ENCODE measurements at regions not wholly inside any gene's neighbourhood (a gene's known extent, or its start where the extent isn't known, plus 50 kb on each side); places are given as distances from the start of the nearest gene placed in this dataset.

GRCh38 chr1:87584586-87584985 is 255.9 kb downstream of the LMO4 start:
- no peak overlapping the region for H3K27ac ChIP-seq
- H3K27me3 ChIP-seq, result no peaks in the 10 kb centered on the region
- DNase-seq, result no peak
- 0 out of 2 replicates have a peak, but pooled peaks cover 2% of the 10 kb centered on the region for H3K36me3 ChIP-seq
- no peaks in the 10 kb centered on the region for H3K4me1 ChIP-seq
- no peaks in the 10 kb centered on the region for H3K9me3 ChIP-seq (replicated peaks)
- no peak overlapping the region for H3K4me3 ChIP-seq

DNA sequence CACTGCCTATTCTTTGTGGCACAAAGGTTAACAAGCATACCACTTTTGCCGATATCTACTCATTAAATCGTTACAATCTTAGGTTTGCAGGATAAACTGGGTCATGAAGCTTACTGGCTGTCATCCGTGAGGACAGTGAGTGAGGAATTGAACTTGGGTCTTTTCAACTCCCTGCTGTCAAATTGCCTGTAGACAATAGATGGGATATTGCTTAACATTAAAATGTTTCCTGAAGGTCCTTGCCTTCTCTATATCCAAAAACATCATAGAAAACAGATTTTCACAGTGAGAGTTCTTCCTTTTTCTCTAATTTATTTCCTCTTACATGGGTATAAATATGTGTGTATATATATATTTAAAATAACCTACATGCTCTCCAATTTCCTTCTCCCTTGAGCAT is 257.8 kb downstream of the LMO4 start:
- H3K9me3 ChIP-seq (replicated peaks), result no peaks in the 10 kb centered on the region
- no peak for DNase-seq
- H3K4me3 ChIP-seq, result no peak overlapping the region
- H3K27me3 ChIP-seq, result no peaks in the 10 kb centered on the region
- no peak overlapping the region for H3K27ac ChIP-seq
- H3K4me1 ChIP-seq, result no peaks in the 10 kb centered on the region
- 0 out of 2 replicates have a peak, but pooled peaks cover 2% of the 10 kb centered on the region for H3K36me3 ChIP-seq

DNA sequence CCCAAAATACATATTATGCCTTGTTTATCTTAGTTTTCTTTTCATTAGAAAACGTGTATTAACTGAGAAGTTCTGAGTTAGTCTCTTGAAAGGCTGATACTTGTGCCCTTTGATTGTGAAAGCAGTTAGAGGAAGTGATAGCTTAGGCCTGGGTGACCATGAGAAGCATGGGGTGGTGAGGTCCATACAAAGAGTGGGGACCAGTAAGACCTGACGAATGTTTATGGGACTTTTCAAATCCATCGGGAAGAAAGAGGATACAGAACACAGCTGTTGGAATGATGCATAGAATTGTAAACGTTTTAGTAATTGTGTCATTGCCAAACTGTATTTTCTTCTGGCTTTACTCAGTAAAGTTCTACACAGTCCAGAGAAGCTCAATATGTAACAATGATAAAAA is 259.8 kb downstream of the LMO4 start:
- no peak for DNase-seq
- no peak overlapping the region for H3K27ac ChIP-seq
- no peak overlapping the region for H3K4me3 ChIP-seq
- H3K9me3 ChIP-seq (replicated peaks), result no peaks in the 10 kb centered on the region
- H3K36me3 ChIP-seq, result 0 out of 2 replicates have a peak, but pooled peaks cover 2% of the 10 kb centered on the region
- no peaks in the 10 kb centered on the region for H3K27me3 ChIP-seq
- no peaks in the 10 kb centered on the region for H3K4me1 ChIP-seq

GRCh38 chr1:87591492-87591891 is 262.8 kb downstream of the LMO4 start:
- no peaks in the 10 kb centered on the region for H3K36me3 ChIP-seq
- no peak for DNase-seq
- H3K9me3 ChIP-seq (replicated peaks), result no peaks in the 10 kb centered on the region
- H3K27me3 ChIP-seq, result no peaks in the 10 kb centered on the region
- H3K4me3 ChIP-seq, result no peak overlapping the region
- H3K27ac ChIP-seq, result no peak overlapping the region
- no peaks in the 10 kb centered on the region for H3K4me1 ChIP-seq

DNA sequence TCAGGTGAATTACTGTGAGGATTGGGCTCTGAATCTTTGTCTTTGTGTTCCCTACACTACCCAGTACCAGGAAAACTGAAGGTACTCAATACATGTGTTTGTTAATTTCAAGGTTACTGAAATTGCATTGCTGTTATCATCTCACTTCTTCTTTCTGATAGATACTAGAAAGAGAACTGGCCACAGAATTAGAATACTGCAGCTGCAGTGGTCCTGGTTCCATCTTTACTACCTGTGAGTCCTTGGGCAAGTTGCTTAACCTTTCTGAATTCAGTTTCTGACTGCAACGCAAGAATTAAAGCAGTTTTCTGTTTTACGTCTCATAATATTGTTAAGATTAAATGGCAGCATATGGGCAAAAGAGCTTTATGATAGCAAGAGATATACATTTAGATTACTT is 263.5 kb downstream of the LMO4 start:
- Histone ChIP-seq H3K9me3 (replicated peaks) (no peaks in the 10 kb centered on the region), H3K36me3 (no peaks in the 10 kb centered on the region), H3K4me1 (no peaks in the 10 kb centered on the region), H3K27me3 (no peaks in the 10 kb centered on the region), H3K4me3 (no peak overlapping the region), H3K27ac (no peak overlapping the region)
- no peak for DNase-seq

GRCh38 chr1:87594736-87595383 is 266.2 kb downstream of the LMO4 start:
- H3K36me3 ChIP-seq, result no peaks in the 10 kb centered on the region
- no peaks in the 10 kb centered on the region for H3K27me3 ChIP-seq
- no peak overlapping the region for H3K27ac ChIP-seq
- H3K4me3 ChIP-seq, result no peak overlapping the region
- peak in 1 of 2 experiments; percentile 9 for DNase-seq
- H3K4me1 ChIP-seq, result no peaks in the 10 kb centered on the region
- no peaks in the 10 kb centered on the region for H3K9me3 ChIP-seq (replicated peaks)

DNA sequence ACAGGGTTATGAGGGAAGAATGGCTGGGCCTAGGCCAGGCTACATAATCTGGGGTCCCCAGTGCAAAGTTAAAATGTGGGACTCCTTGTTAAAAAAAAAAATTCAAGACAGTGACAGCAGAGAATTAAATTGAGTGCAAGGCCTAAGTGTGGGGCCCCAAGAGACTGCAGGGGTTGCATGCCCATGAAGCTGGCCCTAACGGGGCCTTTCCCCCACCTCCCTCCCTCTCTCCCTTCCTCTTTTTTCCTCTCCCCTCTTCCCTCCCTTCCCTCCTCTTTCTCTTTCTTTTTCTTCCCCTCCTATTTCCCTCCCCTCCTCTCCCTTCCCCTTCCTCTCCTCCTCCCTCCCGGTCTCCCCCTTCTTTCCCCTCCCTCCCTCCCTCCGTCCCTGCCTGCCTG is 266.7 kb downstream of the LMO4 start:
- Histone ChIP-seq H3K27me3 (no peaks in the 10 kb centered on the region), H3K36me3 (no peaks in the 10 kb centered on the region), H3K4me3 (no peak overlapping the region), H3K9me3 (replicated peaks) (no peaks in the 10 kb centered on the region), H3K4me1 (no peaks in the 10 kb centered on the region), H3K27ac (no peak overlapping the region)
- DNase-seq, result no peak

DNA sequence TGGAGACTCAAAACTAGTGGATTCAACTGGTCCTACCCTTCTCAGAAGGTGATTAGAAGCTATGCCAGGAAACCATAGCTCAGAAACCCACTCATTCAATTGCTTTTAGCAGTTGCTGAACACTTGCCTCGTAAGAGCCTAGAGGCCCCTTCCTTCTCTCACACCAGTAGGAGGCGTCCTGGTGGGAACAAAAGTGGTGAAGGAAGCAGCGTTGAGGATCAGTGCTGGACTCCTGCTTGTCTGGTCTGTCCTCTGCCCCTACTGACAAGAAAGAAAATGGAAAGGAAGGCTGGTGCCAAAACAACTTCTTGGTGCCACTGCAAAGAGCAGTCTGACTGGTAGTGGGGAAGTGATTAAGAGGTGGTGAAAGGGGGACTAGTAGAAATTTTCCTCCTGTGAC is 269.7 kb downstream of the LMO4 start:
- DNase-seq, result peak in 1 of 2 experiments; percentile 12
- Histone ChIP-seq H3K27me3 (no peaks in the 10 kb centered on the region), H3K27ac (no peak overlapping the region), H3K9me3 (replicated peaks) (no peaks in the 10 kb centered on the region), H3K4me3 (no peak overlapping the region), H3K36me3 (no peaks in the 10 kb centered on the region), H3K4me1 (no peaks in the 10 kb centered on the region)

DNA sequence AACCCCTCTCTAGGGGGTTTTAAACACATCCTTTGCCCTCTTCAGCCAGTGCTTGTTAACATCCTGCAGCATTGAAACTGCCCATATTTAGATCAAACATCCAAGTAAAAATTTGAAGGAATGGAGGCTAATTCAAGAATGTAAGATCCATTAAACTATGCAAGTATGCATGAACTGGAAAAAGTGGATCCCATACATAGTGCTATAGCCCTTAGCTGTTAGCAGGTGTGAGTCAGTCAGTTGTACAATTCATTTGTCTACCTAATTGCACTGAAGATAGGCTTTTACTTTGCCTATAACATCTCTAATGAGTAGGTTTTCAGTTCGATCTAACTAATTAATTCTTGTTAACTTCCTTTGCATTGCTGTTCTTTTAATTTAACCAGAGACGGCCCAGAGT is 270.9 kb downstream of the LMO4 start:
- Histone ChIP-seq H3K4me3 (no peak overlapping the region), H3K36me3 (no peaks in the 10 kb centered on the region), H3K9me3 (replicated peaks) (no peaks in the 10 kb centered on the region), H3K27ac (no peak overlapping the region), H3K27me3 (no peaks in the 10 kb centered on the region), H3K4me1 (no peaks in the 10 kb centered on the region)
- no peak for DNase-seq

GRCh38 chr1:87600055-87600850 is 271.6 kb downstream of the LMO4 start:
- Histone ChIP-seq H3K4me3 (no peak overlapping the region), H3K9me3 (replicated peaks) (no peaks in the 10 kb centered on the region), H3K36me3 (no peaks in the 10 kb centered on the region), H3K27ac (no peak overlapping the region), H3K27me3 (no peaks in the 10 kb centered on the region), H3K4me1 (no peaks in the 10 kb centered on the region)
- no peak for DNase-seq

DNA sequence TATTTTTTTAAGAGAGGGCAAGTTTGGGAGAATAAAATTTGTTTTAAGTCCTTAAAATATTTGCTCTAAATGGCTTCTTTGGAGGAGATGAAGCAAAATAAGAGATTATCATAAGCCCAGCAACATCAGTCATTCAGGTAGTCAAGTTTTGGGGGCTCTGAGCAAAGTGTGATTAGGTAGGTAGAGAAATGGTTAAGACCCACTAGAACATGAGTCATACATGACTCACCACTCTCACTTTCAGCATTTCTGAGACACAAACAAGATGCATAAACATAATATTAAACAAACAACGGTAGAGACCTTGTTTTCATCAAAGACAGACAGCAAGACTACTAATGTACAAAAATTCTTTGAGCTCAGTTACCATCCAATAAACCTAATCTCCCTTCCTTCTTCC is 272.2 kb downstream of the LMO4 start:
- Histone ChIP-seq H3K9me3 (replicated peaks) (no peaks in the 10 kb centered on the region), H3K4me3 (no peak overlapping the region), H3K4me1 (no peaks in the 10 kb centered on the region), H3K27ac (no peak overlapping the region), H3K27me3 (no peaks in the 10 kb centered on the region), H3K36me3 (no peaks in the 10 kb centered on the region)
- DNase-seq, result no peak

- no peaks in the 10 kb centered on the region for H3K27me3 ChIP-seq
- no peak overlapping the region for H3K4me3 ChIP-seq
- no peak overlapping the region for H3K27ac ChIP-seq
- no peaks in the 10 kb centered on the region for H3K36me3 ChIP-seq
- H3K4me1 ChIP-seq, result no peaks in the 10 kb centered on the region
- no peaks in the 10 kb centered on the region for H3K9me3 ChIP-seq (replicated peaks)
- no peak for DNase-seq
Observed at GRCh38 chr1:87603626-87604025, 274.9 kb downstream of the LMO4 start.

DNA sequence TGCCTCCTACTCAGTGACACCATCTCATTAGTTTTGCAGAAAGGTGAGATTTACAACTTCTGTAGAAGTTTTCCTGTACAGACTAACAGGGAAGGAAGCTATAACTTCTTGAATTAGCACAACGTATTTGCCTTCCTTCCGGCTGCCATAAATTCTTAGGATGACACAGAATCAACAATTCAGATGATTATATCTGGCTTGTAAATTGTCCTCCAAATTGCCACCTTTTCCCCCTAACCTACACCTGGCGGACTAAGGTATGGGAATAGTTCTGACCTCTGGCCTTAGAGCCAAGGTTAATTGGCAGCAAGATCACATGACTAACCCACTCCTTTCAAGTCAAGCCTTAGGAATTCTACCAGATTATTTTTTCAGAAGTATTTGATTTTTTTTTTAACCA is 284.3 kb downstream of the LMO4 start:
- Histone ChIP-seq H3K27me3 (no peaks in the 10 kb centered on the region), H3K27ac (no peak overlapping the region), H3K9me3 (replicated peaks) (no peaks in the 10 kb centered on the region), H3K36me3 (no peaks in the 10 kb centered on the region), H3K4me3 (no peak overlapping the region), H3K4me1 (no peaks in the 10 kb centered on the region)
- no peak for DNase-seq

- no peak overlapping the region for H3K27ac ChIP-seq
- no peaks in the 10 kb centered on the region for H3K9me3 ChIP-seq (replicated peaks)
- no peak for DNase-seq
- no peak overlapping the region for H3K4me3 ChIP-seq
- H3K36me3 ChIP-seq, result no peaks in the 10 kb centered on the region
- H3K4me1 ChIP-seq, result no peaks in the 10 kb centered on the region
- no peaks in the 10 kb centered on the region for H3K27me3 ChIP-seq
Observed at GRCh38 chr1:87615491-87615890, 286.8 kb downstream of the LMO4 start.

DNA sequence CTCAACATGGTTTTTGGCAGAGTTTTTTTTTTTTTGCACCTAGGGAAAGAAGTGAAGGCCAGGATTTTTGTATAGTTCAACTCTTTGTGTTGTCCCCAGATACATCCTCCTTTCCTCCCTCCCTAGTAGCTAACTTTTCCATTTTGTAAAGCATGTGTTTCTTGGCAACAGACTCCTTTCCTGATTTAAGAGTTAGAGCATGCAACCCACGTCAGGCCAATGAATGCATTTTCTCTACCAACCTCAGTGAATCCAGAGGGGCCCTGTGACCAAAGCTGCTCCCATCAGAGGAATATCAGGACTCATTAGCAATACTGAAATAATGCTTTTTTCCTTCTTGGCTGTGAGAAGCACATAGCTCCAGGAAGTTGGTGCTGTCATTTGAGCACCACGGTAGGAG is 287.2 kb downstream of the LMO4 start:
- no peak overlapping the region for H3K27ac ChIP-seq
- H3K4me1 ChIP-seq, result no peaks in the 10 kb centered on the region
- no peaks in the 10 kb centered on the region for H3K27me3 ChIP-seq
- no peak for DNase-seq
- no peak overlapping the region for H3K4me3 ChIP-seq
- H3K9me3 ChIP-seq (replicated peaks), result no peaks in the 10 kb centered on the region
- no peaks in the 10 kb centered on the region for H3K36me3 ChIP-seq

GRCh38 chr1:87620807-87621206 is 292.1 kb downstream of the LMO4 start:
- Histone ChIP-seq H3K36me3 (no peaks in the 10 kb centered on the region), H3K27me3 (no peaks in the 10 kb centered on the region), H3K27ac (no peak overlapping the region), H3K4me1 (no peaks in the 10 kb centered on the region), H3K4me3 (no peak overlapping the region), H3K9me3 (replicated peaks) (no peaks in the 10 kb centered on the region)
- DNase-seq, result no peak

Data from SJCRH30 (cell line).